ENCODE measurements at regions not wholly inside any gene's neighbourhood (a gene's known extent, or its start where the extent isn't known, plus 50 kb on each side); places are given as distances from the start of the nearest gene placed in this dataset.

- in situ Hi-C loops (cut with HindIII; ENCODE audit: low pct_unique_long_range_greater_than_20kb, low sequenced_read_pairs) (no loop called here), intact Hi-C loops (cut with micrococcal nuclease; ENCODE audit: unreplicated experiment) (no loop called here)
- Histone ChIP-seq H3K36me3 (ENCODE audit: control insufficient read depth, insufficient read depth, low read length) (no peaks in the 10 kb centered on the region), H3K27me3 (ENCODE audit: control insufficient read depth, insufficient read depth, low read length) (no peaks in the 10 kb centered on the region; the same call in 1 of the 2 replicates), H3K4me3 (ENCODE audit: low read depth in 2 of 2, low read length in 2 of 2) (no peak overlapping the region), H3K4me1 (ENCODE audit: control insufficient read depth, insufficient read depth, low read length) (no peaks in the 10 kb centered on the region), H3K9me3 (ENCODE audit: control insufficient read depth, insufficient read depth, low read depth, low read length) (no peaks in the 10 kb centered on the region), H3K27ac (ENCODE audit: low read length) (no peak overlapping the region)
- CTCF ChIA-PET: no interaction called here
- DNase-seq (ENCODE audit: low read depth, low spot score): no peak
- BruUV-seq (replicated peaks): no TSS peak
- ATAC-seq: no peak
- POLR2A ChIA-PET: no interaction called here
- TF ChIP-seq SIN3A (IDR thresholded peaks at IDR 0.05; ENCODE audit: borderline replicate concordance, insufficient read depth, low read depth, low read length) (no peak), TCF7L2 (IDR thresholded peaks at IDR 0.05; ENCODE audit: low read depth, low read length) (no peak), POLR2AphosphoS5 (IDR thresholded peaks at IDR 0.05; ENCODE audit: low read depth, low read length) (no peak), REST (IDR thresholded peaks at IDR 0.05; ENCODE audit: insufficient read depth in 1 of 2, low read depth in 2 of 2, low read length in 1 of 2) (no peak)
- TF ChIP-seq, protein P1, sequence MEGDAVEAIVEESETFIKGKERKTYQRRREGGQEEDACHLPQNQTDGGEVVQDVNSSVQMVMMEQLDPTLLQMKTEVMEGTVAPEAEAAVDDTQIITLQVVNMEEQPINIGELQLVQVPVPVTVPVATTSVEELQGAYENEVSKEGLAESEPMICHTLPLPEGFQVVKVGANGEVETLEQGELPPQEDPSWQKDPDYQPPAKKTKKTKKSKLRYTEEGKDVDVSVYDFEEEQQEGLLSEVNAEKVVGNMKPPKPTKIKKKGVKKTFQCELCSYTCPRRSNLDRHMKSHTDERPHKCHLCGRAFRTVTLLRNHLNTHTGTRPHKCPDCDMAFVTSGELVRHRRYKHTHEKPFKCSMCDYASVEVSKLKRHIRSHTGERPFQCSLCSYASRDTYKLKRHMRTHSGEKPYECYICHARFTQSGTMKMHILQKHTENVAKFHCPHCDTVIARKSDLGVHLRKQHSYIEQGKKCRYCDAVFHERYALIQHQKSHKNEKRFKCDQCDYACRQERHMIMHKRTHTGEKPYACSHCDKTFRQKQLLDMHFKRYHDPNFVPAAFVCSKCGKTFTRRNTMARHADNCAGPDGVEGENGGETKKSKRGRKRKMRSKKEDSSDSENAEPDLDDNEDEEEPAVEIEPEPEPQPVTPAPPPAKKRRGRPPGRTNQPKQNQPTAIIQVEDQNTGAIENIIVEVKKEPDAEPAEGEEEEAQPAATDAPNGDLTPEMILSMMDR (IDR thresholded peaks at IDR 0.05): no peak
Observed at GRCh38 chr12:69115951-69116350, 123.4 kb upstream of the CPSF6 start.

GRCh38 chr12:69117566-69118266, 121.7 kb upstream of the CPSF6 start:
- no peaks in the 10 kb centered on the region for H3K4me1 ChIP-seq (ENCODE audit: control insufficient read depth, insufficient read depth, low read length)
- ATAC-seq: no peak
- H3K27ac ChIP-seq (ENCODE audit: low read length): no peak overlapping the region
- H3K27me3 ChIP-seq (ENCODE audit: control insufficient read depth, insufficient read depth, low read length): no peaks in the 10 kb centered on the region
- no TSS peak for BruUV-seq (replicated peaks)
- POLR2A ChIA-PET: no interaction called here
- no peaks in the 10 kb centered on the region for H3K36me3 ChIP-seq (ENCODE audit: control insufficient read depth, insufficient read depth, low read length)
- TF ChIP-seq, protein P1 (IDR thresholded peaks at IDR 0.05): no peak
- TF ChIP-seq SIN3A (IDR thresholded peaks at IDR 0.05; ENCODE audit: borderline replicate concordance, insufficient read depth, low read depth, low read length) (no peak), TCF7L2 (IDR thresholded peaks at IDR 0.05; ENCODE audit: low read depth, low read length) (no peak), POLR2AphosphoS5 (IDR thresholded peaks at IDR 0.05; ENCODE audit: low read depth, low read length) (no peak), REST (IDR thresholded peaks at IDR 0.05; ENCODE audit: insufficient read depth in 1 of 2, low read depth in 2 of 2, low read length in 1 of 2) (no peak)
- intact Hi-C loops (cut with micrococcal nuclease; ENCODE audit: unreplicated experiment) (no loop called here), in situ Hi-C loops (cut with HindIII; ENCODE audit: low pct_unique_long_range_greater_than_20kb, low sequenced_read_pairs) (no loop called here)
- H3K9me3 ChIP-seq (ENCODE audit: control insufficient read depth, insufficient read depth, low read depth, low read length): no peaks in the 10 kb centered on the region
- no peak for DNase-seq (ENCODE audit: low read depth, low spot score)
- CTCF ChIA-PET: interaction anchor here (0.6 kb wide), 1 partner anchor 1268 kb away, joined by 4 read pairs; no protein-coding TSS in a partner anchor
- no peak overlapping the region for H3K4me3 ChIP-seq (ENCODE audit: low read depth in 2 of 2, low read length in 2 of 2)

All from Panc1 (cell line).